Endothelial cell of umbilical vein (primary cell): ENCODE measurements at regions not wholly inside any gene's neighbourhood (a gene's known extent, or its start where the extent isn't known, plus 50 kb on each side); places are given as distances from the start of the nearest gene placed in this dataset.

ENCODE experiments used
- BruUV-seq: library from RNA; stranded (reverse); fragments of 400-500 nt; replicated peaks from 2 replicates; lab custom pipeline; 2021; lab: Mats Ljungman, UMichigan
- CTCF ChIA-PET: fragments of 300-600, 350-600 bp; sonication (Branson Sonifier 250); formaldehyde crosslinking; loops from one replicate; lab custom pipeline; 2021; ENCODE audit warnings: antibody characterized with exemption, inconsistent platforms; lab: Charles Lee
- POLR2A ChIA-PET: fragments of 300-600, 350-600 bp; sonication (Branson Sonifier 250); formaldehyde crosslinking; loops from one replicate; lab custom pipeline; 2021; ENCODE audit warnings: antibody characterized with exemption, inconsistent platforms; lab: Charles Lee
- DNase-seq: peaks from one replicate; pipeline ENCODE4 v3.0.0-alpha.2; 2011; ENCODE audit warnings: low read depth, low spot score
- FAIRE-seq: peaks from 2 replicates; lab custom pipeline; 2011; peaks lifted over from hg19 to GRCh38; lab: Jason Lieb, UNC
- H2AFZ ChIP-seq: 2 replicates; pipeline ENCODE4 v1.6.0; 2012; ENCODE audit warnings: low read depth, low read length, control low read depth, inconsistent platforms
- H3K27ac ChIP-seq: 2 replicates; pipeline ENCODE4 v1.5.1; 2011; ENCODE audit warnings: low read depth, mild to moderate bottlenecking, control low read depth, low read length, moderate library complexity; ENCODE audit not compliant: insufficient read depth
- H3K27me3 ChIP-seq, 2 experiments: 2 replicates each; pipeline versions ENCODE4 v1.6.0 to v1.6.1; 2011; ENCODE audit warnings: low read length in 2 of 2, mixed read lengths in 1 of 2; ENCODE audit not compliant: control insufficient read depth in 2 of 2, insufficient read depth in 2 of 2
- H3K36me3 ChIP-seq, 2 experiments: 2 replicates in 1 of 2; 3 replicates in 1 of 2; pipeline ENCODE4 v1.5.1; 2011; ENCODE audit warnings: low read length in 2 of 2, mild to moderate bottlenecking in 1 of 2, moderate library complexity in 1 of 2; ENCODE audit not compliant: control insufficient read depth in 2 of 2, insufficient read depth in 2 of 2; ENCODE audit errors: extremely low read depth in 1 of 2
- H3K4me1 ChIP-seq: 3 replicates; pipeline ENCODE4 v1.5.1; 2011; ENCODE audit warnings: mild to moderate bottlenecking, low read length; ENCODE audit not compliant: control insufficient read depth, insufficient read depth; ENCODE audit errors: extremely low read depth
- H3K4me2 ChIP-seq: 2 replicates; pipeline ENCODE4 v1.6.1; 2011; ENCODE audit warnings: low read length, control low read depth, mixed read lengths; ENCODE audit not compliant: insufficient read depth
- H3K4me3 ChIP-seq, 3 experiments: fragments of 200-600 bp in 1 of 3; sonication (generic), shearing (Covaris generic) in 1 of 3; replicated peaks in 1 of 3; 2 replicates each; pipeline ENCODE4 v1.5.1; 2011 to 2016; ENCODE audit warnings: control low read depth in 3 of 3, low read length in 3 of 3, mild to moderate bottlenecking in 2 of 3, inconsistent platforms in 1 of 3, low read depth in 1 of 3, moderate library complexity in 1 of 3; ENCODE audit not compliant: insufficient read depth in 1 of 3
- H3K79me2 ChIP-seq: 2 replicates; pipeline ENCODE4 v1.6.0; 2012; ENCODE audit warnings: low read length, inconsistent platforms; ENCODE audit not compliant: control insufficient read depth, insufficient read depth
- H3K9ac ChIP-seq: replicated peaks from 2 replicates; pipeline ENCODE3; 2011; ENCODE audit warnings: low read length, control low read depth; ENCODE audit not compliant: insufficient read depth; ENCODE audit errors: extremely low read depth
- H3K9me1 ChIP-seq: replicated peaks from 3 replicates; pipeline ENCODE4 v1.6.0; 2011; ENCODE audit warnings: mild to moderate bottlenecking, low read length; ENCODE audit not compliant: control insufficient read depth, insufficient read depth; ENCODE audit errors: extremely low read depth
- H3K9me3 ChIP-seq: replicated peaks from 2 replicates; pipeline ENCODE4 v1.5.1; 2012; ENCODE audit warnings: low read length, inconsistent platforms; ENCODE audit not compliant: control insufficient read depth, insufficient read depth
- H4K20me1 ChIP-seq: replicated peaks from 2 replicates; pipeline ENCODE3; 2011; ENCODE audit warnings: mild to moderate bottlenecking, low read length; ENCODE audit not compliant: control insufficient read depth, insufficient read depth; ENCODE audit errors: extremely low read depth
- CTCF ChIP-seq, 2 donors: IDR thresholded peaks; 1 replicate in 1 of 2; 2 replicates in 1 of 2; pipeline ENCODE4 v1.5.1; 2011; ENCODE audit warnings: low read length in 2 of 2, mild to moderate bottlenecking in 2 of 2, moderate library complexity in 2 of 2, control low read depth in 1 of 2, inconsistent platforms in 1 of 2, low read depth in 1 of 2; ENCODE audit not compliant: insufficient read depth in 1 of 2; ENCODE audit errors: extremely low read depth in 1 of 2
- EZH2 ChIP-seq: IDR thresholded peaks from 2 replicates; pipeline ENCODE4 v1.6.1; 2012; ENCODE audit warnings: borderline replicate concordance, low read depth, mild to moderate bottlenecking, moderate library complexity, low read length, inconsistent platforms; ENCODE audit not compliant: severe bottlenecking
- FOS ChIP-seq: IDR thresholded peaks from 2 replicates; pipeline ENCODE4 v1.6.1; 2011; ENCODE audit warnings: mild to moderate bottlenecking, low read length, moderate library complexity, borderline replicate concordance; ENCODE audit not compliant: insufficient read depth
- JUN ChIP-seq: IDR thresholded peaks from 2 replicates; pipeline ENCODE4 v1.6.1; 2011; ENCODE audit warnings: borderline replicate concordance, low read depth; ENCODE audit not compliant: insufficient read length, insufficient read depth
- MYC ChIP-seq: IDR thresholded peaks from one replicate; pipeline ENCODE4 v1.6.1; 2011; ENCODE audit warnings: mild to moderate bottlenecking, low read depth, low read length
- POLR2A ChIP-seq: IDR thresholded peaks from 2 replicates; pipeline ENCODE4 v1.6.1; 2012; ENCODE audit warnings: low read depth, mild to moderate bottlenecking, control low read depth, low read length
- POLR2AphosphoS5 ChIP-seq: IDR thresholded peaks from 2 replicates; pipeline ENCODE4 v1.6.1; 2012; ENCODE audit warnings: low read depth, mild to moderate bottlenecking, control low read depth, low read length, moderate library complexity; ENCODE audit not compliant: insufficient read depth
- dilution Hi-C: fragments of 300-500 bp; cut with MboI; formaldehyde crosslinking; loops from one replicate; pipeline ENCODE4 v1.15.0; 2019; ENCODE audit warnings: low sequenced_read_pairs; ENCODE audit not compliant: extremely low pct_ligation_motif_present
- intact Hi-C: fragments of 100-400 bp; cut with micrococcal nuclease; formaldehyde crosslinking; loops from one replicate; pipeline ENCODE4 v1.10.0; 2022

- ChIA-PET CTCF (no interaction called here), POLR2A (no interaction called here)
- Histone ChIP-seq H3K27ac (no peak overlapping the region), H3K9me3 (no peaks in the 10 kb centered on the region), H4K20me1 (no peaks in the 10 kb centered on the region), H3K36me3 (no peaks in the 10 kb centered on the region), H3K27me3 (no peaks in the 10 kb centered on the region), H3K4me2 (no peak overlapping the region), H3K9ac (no peak overlapping the region), H3K4me3 (no peak overlapping the region), H3K79me2 (no peaks in the 10 kb centered on the region), H3K4me1 (peaks cover 12% of the 10 kb centered on the region), H2AFZ (no peak overlapping the region), H3K9me1 (no peaks in the 10 kb centered on the region)
- no TSS peak for BruUV-seq
- DNase-seq (no peak), FAIRE-seq (no peak)
- dilution Hi-C loops = no loop called here
- intact Hi-C loops = no loop called here
- TF ChIP-seq CTCF (IDR thresholded peaks at IDR 0.05; ENCODE audit: extremely low read depth in 1 of 2, insufficient read depth in 1 of 2, low read depth in 1 of 2, low read length in 2 of 2) (no peak), EZH2 (no peak), POLR2AphosphoS5 (no peak)
Measured at GRCh38 chr13:37192956-37193355, 87.5 kb upstream of the CSNK1A1L start.

GRCh38 chr13:37187621-37188020 is 82.2 kb upstream of the CSNK1A1L start:
- TF ChIP-seq EZH2 (no peak), MYC (no peak), POLR2A (no peak), FOS (no peak), CTCF (IDR thresholded peaks at IDR 0.05; ENCODE audit: extremely low read depth in 1 of 2, insufficient read depth in 1 of 2, low read depth in 1 of 2, low read length in 2 of 2) (no peak), POLR2AphosphoS5 (no peak), JUN (no peak)
- Histone ChIP-seq H3K79me2 (no peaks in the 10 kb centered on the region), H3K9me1 (no peaks in the 10 kb centered on the region), H3K27ac (no peak overlapping the region), H3K9ac (no peak overlapping the region), H3K9me3 (no peaks in the 10 kb centered on the region), H3K27me3 (no peaks in the 10 kb centered on the region), H2AFZ (no peak overlapping the region), H3K4me3 (no peak overlapping the region), H4K20me1 (no peaks in the 10 kb centered on the region), H3K4me2 (no peak overlapping the region), H3K36me3 (no peaks in the 10 kb centered on the region), H3K4me1 (no peaks in the 10 kb centered on the region)
- DNase-seq (no peak), FAIRE-seq (no peak)
- no TSS peak for BruUV-seq
- POLR2A ChIA-PET = no interaction called here
- dilution Hi-C loops (no loop called here), intact Hi-C loops (no loop called here)
- CTCF ChIA-PET = interaction anchor here (1.4 to 1.9 kb wide), 2 partner anchors 10 to 12 kb away, joined by 3 to 5 read pairs; no protein-coding TSS in a partner anchor
